Kidney (tissue), 13 donors: ENCODE measurements at regions not wholly inside any gene's neighbourhood (a gene's known extent, or its start where the extent isn't known, plus 50 kb on each side); places are given as distances from the start of the nearest gene placed in this dataset.
A peak's percentile ranks its signal among the peaks of the same experiment; 100 is the strongest.

Experiments
- DNase-seq, 5 donors: peaks; one replicate each; pipeline ENCODE4 v3.0.0-alpha.2; 2013 to 2020
- FAIRE-seq: peaks from 2 replicates; lab custom pipeline; 2012; peaks lifted over from hg19 to GRCh38; lab: Jason Lieb, UNC
- H3K27ac ChIP-seq, 2 donors: one replicate each; pipeline ENCODE4 v1.7.0; 2013; ENCODE audit warnings: low read depth in 2 of 2, low read length in 2 of 2, inconsistent platforms in 1 of 2
- H3K27me3 ChIP-seq: one replicate; pipeline ENCODE4 v1.7.1; 2013; ENCODE audit warnings: low read length, inconsistent platforms; ENCODE audit not compliant: control insufficient read depth, insufficient read depth
- H3K36me3 ChIP-seq, 3 donors: one replicate each; pipeline versions ENCODE4 v1.7.0 to v1.7.1; 2013; ENCODE audit warnings: low read length in 3 of 3, control low read depth in 1 of 3, inconsistent platforms in 1 of 3; ENCODE audit not compliant: insufficient read depth in 3 of 3, control insufficient read depth in 2 of 3
- H3K4me1 ChIP-seq, 3 donors: one replicate each; pipeline versions ENCODE4 v1.7.0 to v1.7.1; 2013; ENCODE audit warnings: low read length in 3 of 3, inconsistent platforms in 1 of 3, low read depth in 1 of 3; ENCODE audit not compliant: control insufficient read depth in 2 of 3, insufficient read depth in 2 of 3
- H3K4me3 ChIP-seq, 3 donors: one replicate each; pipeline versions ENCODE4 v1.7.0 to v1.8.1; 2013; ENCODE audit warnings: low read length in 3 of 3, control low read depth in 1 of 3, inconsistent platforms in 1 of 3
- H3K9ac ChIP-seq, 3 donors: one replicate each; pipeline versions ENCODE4 v1.7.0 to v1.7.1; 2013; ENCODE audit warnings: low read length in 3 of 3, control low read depth in 1 of 3, inconsistent platforms in 1 of 3
- H3K9me3 ChIP-seq, 3 donors: one replicate each; pipeline versions ENCODE4 v1.7.0 to v1.7.1; 2013; ENCODE audit warnings: low read length in 3 of 3, control low read depth in 1 of 3, inconsistent platforms in 1 of 3; ENCODE audit not compliant: control insufficient read depth in 2 of 3, insufficient read depth in 1 of 3
- CTCF ChIP-seq: IDR thresholded peaks from 3 replicates; pipeline ENCODE4 v1.5.1; 2012; ENCODE audit warnings: mild to moderate bottlenecking, moderate library complexity, borderline replicate concordance; ENCODE audit not compliant: insufficient read depth; ENCODE audit errors: extremely low read depth
- intact Hi-C: fragments of 100-400 bp; cut with DNase I; formaldehyde crosslinking; loops from one replicate; pipeline ENCODE4 v1.11.1; 2022
- donor health status: control.
- donor health status: control.
- donor health status: control.
- donor health status: control.
- donor health status: control.
- donor health status: DM: yes; HTN: yes; CAD: no.
- donor health status: Normal renal cell carcinoma (clear cell type).

GRCh38 chrX:131728295-131729145 lies 184.6 kb downstream of the OR13H1 start:
- Histone ChIP-seq H3K27me3 (no peaks in the 10 kb centered on the region), H3K27ac (no peak overlapping the region), H3K9ac (peak overlapping the region in 1 of 3 donors; percentile 85), H3K9me3 (no peaks in the 10 kb centered on the region), H3K36me3 (no peaks in the 10 kb centered on the region), H3K4me3 (peak overlapping the region in 1 of 3 donors; percentile 87), H3K4me1 (no peaks in the 10 kb centered on the region)
- intact Hi-C loops, result no loop called here
- FAIRE-seq (no peak), DNase-seq (peak in 2 of 5 donors; percentile 89 to 97)
- TF ChIP-seq CTCF, result no peak

GRCh38 chrX:131729295-131729694 lies 185.4 kb downstream of the OR13H1 start:
- no peak overlapping the region for H3K27ac ChIP-seq
- FAIRE-seq, result no peak
- TF ChIP-seq CTCF, result peak; percentile 12
- peak overlapping the region in 1 of 3 donors; percentile 87 for H3K4me3 ChIP-seq
- intact Hi-C loops, result no loop called here
- no peaks in the 10 kb centered on the region for H3K4me1 ChIP-seq
- no peaks in the 10 kb centered on the region for H3K27me3 ChIP-seq
- peak in 3 of 5 donors; percentile 91 to 95 (median 92) for DNase-seq
- H3K36me3 ChIP-seq, result no peaks in the 10 kb centered on the region
- H3K9me3 ChIP-seq, result no peaks in the 10 kb centered on the region
- peak overlapping the region in 1 of 3 donors; percentile 85 for H3K9ac ChIP-seq

GRCh38 chrX:131734621-131735020 lies 190.7 kb downstream of the OR13H1 start:
- no peaks in the 10 kb centered on the region for H3K9me3 ChIP-seq
- peak overlapping the region in 1 of 3 donors; percentile 51 for H3K4me3 ChIP-seq
- H3K27ac ChIP-seq, result no peak overlapping the region
- TF ChIP-seq CTCF, result no peak
- no peak overlapping the region for H3K9ac ChIP-seq
- DNase-seq (peak in 2 of 5 donors; percentile 88 to 93), FAIRE-seq (peak; percentile 46)
- no peaks in the 10 kb centered on the region for H3K36me3 ChIP-seq
- intact Hi-C loops, result no loop called here
- no peaks in the 10 kb centered on the region for H3K27me3 ChIP-seq
- no peaks in the 10 kb centered on the region for H3K4me1 ChIP-seq
